ENCODE measurements at regions not wholly inside any gene's neighbourhood (a gene's known extent, or its start where the extent isn't known, plus 50 kb on each side); places are given as distances from the start of the nearest gene placed in this dataset.

- no peak for DNase-seq
Measured at GRCh38 chr16:11447272-11447671, 102.0 kb downstream of the RMI2 start.

DNA sequence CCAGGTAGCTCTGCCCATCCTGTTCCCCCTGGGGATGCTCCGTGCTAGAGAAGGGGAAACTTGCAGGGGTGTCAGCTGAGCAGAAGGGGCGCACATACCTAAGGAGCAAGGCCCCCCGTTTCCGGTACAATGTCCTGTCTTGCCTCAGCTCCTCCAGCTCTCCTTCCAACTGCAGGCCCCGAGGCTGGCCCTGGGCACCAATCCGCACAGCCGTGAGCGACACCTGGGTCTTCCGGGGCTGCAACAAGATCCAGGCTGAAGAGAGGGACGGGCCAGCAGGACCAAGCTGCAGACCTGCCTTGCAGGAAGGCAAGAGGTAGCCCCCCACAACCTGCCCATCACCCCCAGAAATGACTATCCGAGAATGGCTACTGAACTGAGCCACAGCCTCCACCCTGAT, 102.6 kb downstream of the RMI2 start:
- DNase-seq, result no peak

- no peak for DNase-seq
Measured at GRCh38 chr16:11448796-11449416, 103.6 kb downstream of the RMI2 start.

- DNase-seq, result peak in 3 of 4 experiments; percentile 9 to 26 (median 16)
Measured at GRCh38 chr16:11449716-11450115, 104.5 kb downstream of the RMI2 start.

- no peak for DNase-seq
Measured at GRCh38 chr16:11450136-11450535, 104.9 kb downstream of the RMI2 start.

- DNase-seq, result no peak
Measured at GRCh38 chr16:11452298-11452697, 107.0 kb downstream of the RMI2 start.

DNA sequence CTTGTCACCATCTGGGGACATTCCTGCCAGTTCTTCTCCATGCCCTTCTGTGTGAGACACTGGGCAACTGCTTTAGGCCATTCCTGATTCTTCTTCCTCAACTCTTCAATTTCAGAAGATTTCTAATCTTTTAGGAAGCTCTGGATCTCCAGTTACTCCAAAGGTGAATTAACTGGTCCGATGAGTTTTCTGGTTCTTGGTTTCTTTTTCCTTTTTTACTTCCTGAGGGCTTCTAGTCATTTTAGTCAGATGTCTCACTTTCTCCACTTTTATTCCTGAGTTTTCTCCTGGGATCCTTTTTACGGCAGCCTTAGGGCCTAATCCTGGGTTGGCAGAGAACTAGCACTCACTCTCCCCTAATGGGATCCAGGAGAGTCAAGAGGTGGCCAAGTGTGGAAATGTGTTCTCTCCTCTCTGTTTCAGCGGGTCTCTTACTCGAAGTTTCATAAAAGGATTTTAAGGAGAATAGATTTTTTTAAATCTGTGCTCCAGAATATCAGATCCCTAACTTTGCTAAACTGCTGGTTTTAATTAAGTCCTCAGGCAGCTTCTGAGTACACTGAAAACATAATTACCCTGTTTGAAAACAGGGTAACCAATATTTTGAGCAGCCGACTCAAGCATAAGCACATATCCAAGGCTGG, 107.6 kb downstream of the RMI2 start:
- DNase-seq, result no peak

GRCh38 chr16:11456741-11457140, 111.5 kb downstream of the RMI2 start:
- no peak for DNase-seq

DNA sequence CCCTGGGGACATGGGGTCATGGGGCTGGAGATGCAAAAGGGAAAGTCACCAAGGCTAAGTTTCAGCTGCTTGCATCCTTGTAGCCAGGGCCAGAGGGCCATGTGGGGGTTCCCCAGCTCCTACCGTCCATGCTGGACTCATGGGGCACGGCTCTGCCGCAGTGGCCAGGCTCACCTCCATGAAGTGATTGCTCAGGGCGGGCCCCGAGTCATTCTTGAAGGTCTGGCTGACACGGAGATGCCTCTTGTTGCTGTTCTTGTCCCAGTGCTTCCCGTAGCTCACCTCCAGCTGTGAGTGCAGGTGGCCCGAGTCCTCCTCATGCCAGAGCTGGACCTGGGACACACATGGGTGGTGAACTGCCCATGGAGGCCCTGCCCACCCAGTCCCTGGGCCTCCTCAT, 114.5 kb downstream of the RMI2 start:
- no peak for DNase-seq

- no peak for DNase-seq
Measured at GRCh38 chr16:11460820-11461594, 115.7 kb downstream of the RMI2 start.

- no peak for DNase-seq
Measured at GRCh38 chr16:11461595-11461990, 116.3 kb downstream of the RMI2 start.

DNA sequence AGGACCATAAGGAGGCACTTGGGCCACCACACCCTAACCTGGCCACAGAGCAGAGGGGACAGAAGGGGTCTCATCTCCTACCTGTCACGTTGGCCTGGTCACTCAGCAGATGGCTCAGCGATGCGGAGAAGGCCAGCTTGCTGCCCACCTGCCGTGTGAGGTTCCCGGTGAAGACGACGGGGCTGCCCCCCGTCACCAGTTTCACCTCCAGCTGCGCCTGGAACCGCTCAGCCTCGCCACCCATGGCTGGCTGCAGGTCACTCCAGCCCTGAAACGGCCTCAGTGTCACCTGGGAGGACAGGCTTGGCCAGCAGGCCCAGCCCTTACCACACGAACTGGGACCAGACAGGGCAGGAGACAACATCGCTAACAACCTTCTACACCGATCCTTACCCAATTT, 116.8 kb downstream of the RMI2 start:
- no peak for DNase-seq

DNA sequence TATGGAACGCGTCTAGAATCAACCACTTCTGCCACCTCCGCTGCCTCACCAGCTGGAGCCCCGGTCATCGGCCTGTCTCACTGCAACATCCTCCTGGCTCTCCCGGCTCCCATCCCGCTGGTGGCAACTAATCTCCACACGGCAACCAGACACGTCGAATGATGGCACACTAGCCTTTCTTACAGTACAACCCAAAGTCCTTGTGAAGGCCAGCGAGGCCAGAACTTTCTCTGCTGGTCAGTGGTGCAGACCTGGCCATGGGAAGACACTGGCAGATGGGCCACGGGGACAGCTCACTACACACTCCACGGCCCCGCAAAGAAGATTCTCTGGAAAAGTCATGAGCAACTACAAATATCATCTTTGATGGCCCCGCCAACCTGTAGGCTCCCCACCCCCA, 117.6 kb downstream of the RMI2 start:
- DNase-seq, result no peak

GRCh38 chr16:11464241-11464640, 119.0 kb downstream of the RMI2 start:
- DNase-seq, result no peak

DNA sequence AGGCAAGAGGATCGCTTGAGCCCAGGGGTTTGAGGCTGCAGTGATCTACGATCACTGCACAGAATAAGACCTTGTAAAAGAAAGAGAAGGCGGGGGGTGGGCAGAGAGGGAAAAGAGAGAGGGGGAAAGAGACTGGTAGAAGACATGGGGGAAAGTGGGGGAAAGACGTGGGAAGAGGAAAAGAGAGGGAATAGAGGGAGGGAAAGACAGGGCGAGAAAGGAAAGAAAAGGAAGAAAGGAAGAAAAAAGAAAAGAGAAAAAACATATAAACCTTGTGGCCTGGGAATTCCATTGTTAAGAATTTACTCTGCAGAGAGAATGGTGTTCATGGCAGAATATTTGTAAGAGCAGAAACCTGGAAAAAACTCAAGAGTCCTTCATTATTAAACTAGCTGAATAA, 120.4 kb downstream of the RMI2 start:
- no peak for DNase-seq

- DNase-seq, result no peak
Measured at GRCh38 chr16:11470676-11471415, 115.9 kb downstream of the LITAF start.

GRCh38 chr16:11471548-11471947, 115.2 kb downstream of the LITAF start:
- DNase-seq, result no peak

DNA sequence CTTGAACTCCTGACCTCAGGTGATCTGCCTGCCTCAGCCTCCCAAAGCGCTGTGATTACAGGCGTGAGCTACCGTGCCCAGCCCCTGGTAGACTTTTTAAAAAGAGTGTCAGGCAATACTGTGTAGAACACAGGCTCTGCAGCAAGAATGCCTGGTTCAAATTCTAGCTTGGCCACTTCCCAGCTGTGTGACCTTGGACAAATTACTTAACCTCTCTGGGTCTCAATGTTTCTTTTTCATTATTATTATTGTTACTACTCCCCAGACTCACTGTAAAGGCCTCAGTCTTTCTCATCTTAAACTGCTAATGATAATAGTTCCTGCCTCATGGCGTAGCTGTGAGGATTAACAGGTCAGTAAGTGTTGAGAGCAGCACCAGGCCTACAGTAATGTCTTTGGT, 114.3 kb downstream of the LITAF start:
- DNase-seq, result no peak

DNA sequence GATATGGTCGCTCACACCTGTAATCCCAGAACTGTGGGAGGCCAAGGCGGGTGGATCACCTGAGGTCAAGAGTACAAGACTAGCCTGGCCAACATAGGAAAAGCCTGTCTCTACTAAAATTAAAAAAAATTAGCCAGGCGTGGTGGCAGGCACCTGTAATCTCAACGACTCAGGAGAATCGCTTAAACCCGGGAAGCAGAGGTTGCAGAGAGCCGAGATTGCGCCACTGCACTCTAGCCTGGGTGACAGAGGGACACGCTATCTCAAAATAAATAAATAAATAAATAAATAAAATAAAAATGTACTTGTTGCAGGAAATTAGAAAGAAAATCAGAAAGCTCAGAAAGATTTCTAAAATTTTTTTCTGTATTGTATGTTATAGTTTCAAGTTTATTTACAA, 113.9 kb downstream of the LITAF start:
- no peak for DNase-seq

DNA sequence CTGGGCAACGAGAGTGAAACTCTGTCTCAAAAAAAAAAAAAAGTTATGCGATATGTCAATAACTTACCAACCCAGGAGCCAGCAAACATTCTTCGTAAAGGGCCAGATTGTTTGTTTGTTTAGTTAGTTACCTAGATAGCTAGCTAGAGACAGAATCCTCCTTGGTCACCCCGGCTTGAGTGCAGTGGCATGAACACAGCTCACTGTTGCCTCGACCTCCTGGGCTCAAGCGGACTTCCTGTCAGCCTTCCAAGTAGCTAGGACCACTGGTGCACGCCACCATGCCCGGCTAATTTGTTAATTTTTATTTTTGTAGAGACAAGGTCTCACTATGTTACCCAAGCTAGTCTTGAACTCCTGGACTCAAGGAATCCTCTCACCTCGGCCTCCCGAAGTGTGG, 113.0 kb downstream of the LITAF start:
- no peak for DNase-seq

GRCh38 chr16:11474617-11475291, 112.0 kb downstream of the LITAF start:
- DNase-seq, result no peak

DNA sequence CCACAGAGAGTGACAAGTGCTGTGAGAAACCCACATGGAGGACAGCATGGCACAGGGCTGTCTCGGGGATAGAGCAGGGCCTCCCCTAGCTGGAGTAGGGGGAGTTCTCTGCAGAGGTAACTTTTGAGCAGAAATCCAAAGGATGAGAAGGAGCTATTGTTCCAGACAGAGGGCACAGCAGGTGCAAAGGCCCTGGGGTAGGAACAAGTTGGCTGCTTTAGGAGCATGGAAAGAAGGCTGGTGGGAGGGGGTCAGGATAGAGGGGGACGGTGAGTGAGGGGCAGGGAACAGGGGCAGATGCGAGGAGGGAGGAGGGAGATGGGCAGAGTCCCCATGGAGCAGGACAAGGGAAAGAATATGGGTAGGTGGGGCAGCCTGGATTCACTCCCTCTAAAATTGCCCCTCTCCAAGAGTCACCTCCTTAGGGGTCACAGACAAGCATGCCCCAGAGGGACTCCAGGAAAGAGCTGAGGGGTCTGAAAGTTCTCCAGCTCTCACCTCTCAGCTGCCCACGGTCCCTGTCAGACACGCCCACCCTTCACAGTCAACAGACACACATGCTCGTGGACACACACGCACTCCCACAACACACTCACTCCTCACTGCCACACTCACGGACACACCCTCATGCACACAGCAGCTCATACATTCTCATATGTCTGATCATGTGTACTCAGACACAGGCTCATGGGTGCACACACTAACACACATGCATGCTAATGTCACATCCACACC, 110.7 kb downstream of the LITAF start:
- DNase-seq, result no peak

Measured in suppressor macrophage (primary cell).